HepG2 (cell line): ENCODE measurements at regions not wholly inside any gene's neighbourhood (a gene's known extent, or its start where the extent isn't known, plus 50 kb on each side); places are given as distances from the start of the nearest gene placed in this dataset.

Experiments
- CTCF ChIP-seq: sonication (generic); formaldehyde crosslinking; IDR thresholded peaks from 2 replicates; pipeline ENCODE4 v1.5.0; 2020; ENCODE audit warnings: mild to moderate bottlenecking, missing genetic modification reagents, moderate library complexity
- RXRA ChIP-seq: sonication (generic); formaldehyde crosslinking; IDR thresholded peaks from 2 replicates; pipeline ENCODE4 v1.5.1; 2020; ENCODE audit warnings: missing genetic modification reagents
- ZNF460 ChIP-seq: sonication (generic); formaldehyde crosslinking; IDR thresholded peaks from 2 replicates; pipeline ENCODE4 v1.5.1; 2020; ENCODE audit warnings: missing genetic modification reagents, mild to moderate bottlenecking, borderline replicate concordance
- ZNF547 ChIP-seq: sonication (generic); formaldehyde crosslinking; IDR thresholded peaks from 2 replicates; pipeline ENCODE4 v1.5.1; 2020; ENCODE audit warnings: mild to moderate bottlenecking, missing genetic modification reagents

GRCh38 chr2:11096591-11096990 lies 58.7 kb upstream of the SLC66A3 start:
- TF ChIP-seq ZNF460 (CRISPR knock-in tag) (no peak), RXRA (no peak), CTCF (CRISPR knock-in tag) (no peak), ZNF547 (no peak)
